Pancreas (tissue), 10 donors: ENCODE measurements at regions not wholly inside any gene's neighbourhood (a gene's known extent, or its start where the extent isn't known, plus 50 kb on each side); places are given as distances from the start of the nearest gene placed in this dataset.

Experiments
- ATAC-seq, 4 donors: fragments of 200-7000 bp; cut with Tn5 transposase; one replicate each; pipeline versions ENCODE4 v1.8.0 to v1.9.1; 2020; ENCODE audit warnings: mild to moderate bottlenecking in 4 of 4, moderate library complexity in 4 of 4
- DNase-seq, 6 donors: peaks; one replicate each; pipeline ENCODE4 v3.0.0-alpha.2; 2020
- FAIRE-seq: peaks from 2 replicates; lab custom pipeline; 2012; peaks lifted over from hg19 to GRCh38; lab: Jason Lieb, UNC
- H3K27ac ChIP-seq, 4 donors: fragments of 200-600 bp; sonication (generic); 1 replicate in 3 of 4; 2 replicates in 1 of 4; pipeline versions ENCODE4 v1.5.0 to v1.8.0; 2020
- H3K27me3 ChIP-seq, 4 donors: fragments of 200-600 bp; one replicate each; pipeline ENCODE4 v1.8.0; 2021
- H3K36me3 ChIP-seq, 3 donors: fragments of 200-600 bp; sonication (generic) in 1 of 3; one replicate each; pipeline versions ENCODE4 v1.5.0 to v1.8.0; 2020 to 2021
- H3K4me1 ChIP-seq, 3 donors: fragments of 200-600 bp; one replicate each; pipeline ENCODE4 v1.8.0; 2021
- H3K4me3 ChIP-seq, 4 donors: fragments of 200-600 bp; sonication (generic) in 2 of 4; one replicate each; pipeline versions ENCODE4 v1.5.0 to v1.8.0; 2020 to 2021
- H3K9me3 ChIP-seq, 4 donors: fragments of 200-600 bp; one replicate each; pipeline ENCODE4 v1.8.0; 2021
- CTCF ChIP-seq, 4 donors: fragments of 200-600 bp; sonication (generic) in 3 of 4; IDR thresholded peaks; one replicate each; pipeline versions ENCODE4 v1.5.0 to v1.8.0; 2021; ENCODE audit warnings: antibody characterized with exemption in 4 of 4
- WGBS, 2 donors: extraction: QIAGEN DNeasy Blood & Tissue Kit; methylation state at CpG; one replicate each; pipeline ENCODE4 v1.1.7; 2013; 5-methylcytosine and 5-hydroxymethylcytosine counted together
- intact Hi-C, 3 donors: fragments of 100-400 bp; cut with DNase I; formaldehyde crosslinking; loops; one replicate each; pipeline versions ENCODE4 v1.11.1 to v1.14.2; 2022
- donor health status: healthy with polysubstance abuse.
- donor health status: DM: no; HTN: no; CAD: no; lungs with moderate emphysema.
- donor health status: DM: no; HTN: no; CAD: no.
- donor health status: control.
- donor health status: control.
- donor health status: Bipolar disorder and iron deficiency.
- donor health status: DM: yes; HTN: yes; CAD: no.
- donor health status: DM: no; HTN: no; CAD: no.
- donor health status: DM: no; HTN: no; CAD: no.
- donor health status: DM: yes; HTN: yes; CAD: no.

DNA sequence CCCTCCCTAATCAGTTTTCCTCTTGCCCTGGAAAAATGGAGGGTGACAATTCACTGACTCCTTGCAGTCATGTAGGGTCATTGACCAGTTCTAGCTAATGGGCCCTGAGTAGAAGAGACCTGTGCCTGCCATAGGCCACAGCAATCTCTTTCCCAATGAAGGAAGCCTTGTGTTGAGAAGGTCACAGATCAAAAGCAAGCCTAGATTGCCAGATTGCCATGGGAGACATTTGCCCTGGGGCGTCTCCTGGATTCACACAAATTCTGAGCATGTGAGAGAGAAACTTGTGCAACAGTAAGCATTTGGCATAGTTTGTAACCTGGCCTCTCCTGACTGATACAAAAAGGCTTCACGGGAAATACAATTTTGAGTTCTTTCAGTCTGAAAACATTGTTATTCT lies 148.0 kb downstream of the NUDT12 start:
- no peaks in the 10 kb centered on the region for H3K36me3 ChIP-seq
- DNase-seq = no peak
- no peak overlapping the region for H3K27ac ChIP-seq
- TF ChIP-seq CTCF (IDR thresholded peaks at IDR 0.05) = no peak
- no peak overlapping the region for H3K4me3 ChIP-seq
- no peaks in the 10 kb centered on the region for H3K9me3 ChIP-seq
- no peaks in the 10 kb centered on the region for H3K27me3 ChIP-seq
- ATAC-seq = no peak
- 72 to 78% methylated on average over 2 of the region's 2 CpGs for WGBS, 2 donors
- FAIRE-seq = no peak
- no peaks in the 10 kb centered on the region for H3K4me1 ChIP-seq
- intact Hi-C loops = no loop called here

DNA sequence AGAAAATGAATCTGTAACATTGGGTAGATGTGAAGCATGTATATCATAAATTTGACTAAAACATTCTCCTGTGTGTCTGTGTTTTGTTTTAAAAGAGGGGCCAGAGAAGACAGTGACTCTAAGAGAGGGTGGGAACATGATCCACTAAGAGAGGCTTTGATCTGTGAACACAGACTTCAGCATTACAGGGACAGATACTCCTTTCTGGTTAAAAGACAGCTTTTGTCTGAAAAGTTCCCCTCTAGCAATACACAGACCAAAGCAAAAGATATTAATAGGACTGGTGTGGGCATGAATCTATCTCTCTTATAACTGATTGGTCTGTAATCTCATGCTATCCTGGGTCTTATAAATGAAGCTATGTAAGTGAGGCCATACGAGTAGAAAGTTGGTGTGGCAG lies 150.9 kb downstream of the NUDT12 start:
- WGBS, 2 donors = 78 to 79% methylated on average over 1 of the region's 1 CpG
- Histone ChIP-seq H3K27me3 (no peaks in the 10 kb centered on the region), H3K36me3 (no peaks in the 10 kb centered on the region), H3K27ac (no peak overlapping the region), H3K9me3 (no peaks in the 10 kb centered on the region), H3K4me3 (no peak overlapping the region), H3K4me1 (no peaks in the 10 kb centered on the region)
- no peak for FAIRE-seq
- no peak for DNase-seq
- intact Hi-C loops = no loop called here
- TF ChIP-seq CTCF (IDR thresholded peaks at IDR 0.05) = no peak
- ATAC-seq = no peak

- DNase-seq (no peak), FAIRE-seq (no peak), ATAC-seq (no peak)
- no peak for TF ChIP-seq CTCF (IDR thresholded peaks at IDR 0.05)
- no peaks in the 10 kb centered on the region for H3K4me1 ChIP-seq
- H3K4me3 ChIP-seq = no peak overlapping the region
- WGBS, 2 donors = 53 to 64% methylated on average over 2 of the region's 2 CpGs
- intact Hi-C loops = no loop called here
- H3K27me3 ChIP-seq = no peaks in the 10 kb centered on the region
- no peaks in the 10 kb centered on the region for H3K9me3 ChIP-seq
- no peak overlapping the region for H3K27ac ChIP-seq
- no peaks in the 10 kb centered on the region for H3K36me3 ChIP-seq
These were observed 151.6 kb downstream of the MACIR start for GRCh38 chr5:103410172-103410571.

GRCh38 chr5:103409013-103409670 lies 150.6 kb downstream of the MACIR start:
- Histone ChIP-seq H3K4me3 (no peak overlapping the region), H3K36me3 (no peaks in the 10 kb centered on the region), H3K4me1 (no peaks in the 10 kb centered on the region), H3K27me3 (no peaks in the 10 kb centered on the region), H3K27ac (no peak overlapping the region), H3K9me3 (no peaks in the 10 kb centered on the region)
- DNase-seq = no peak
- no peak for TF ChIP-seq CTCF (IDR thresholded peaks at IDR 0.05)
- intact Hi-C loops = no loop called here
- FAIRE-seq = no peak
- no peak for ATAC-seq

GRCh38 chr5:103408408-103408807 lies 149.8 kb downstream of the MACIR start:
- ATAC-seq = no peak
- H3K27me3 ChIP-seq = no peaks in the 10 kb centered on the region
- no peaks in the 10 kb centered on the region for H3K36me3 ChIP-seq
- no peaks in the 10 kb centered on the region for H3K4me1 ChIP-seq
- no peak overlapping the region for H3K4me3 ChIP-seq
- H3K27ac ChIP-seq = no peak overlapping the region
- WGBS, 2 donors = 86 to 87% methylated on average over 2 of the region's 2 CpGs
- TF ChIP-seq CTCF (IDR thresholded peaks at IDR 0.05) = no peak
- DNase-seq = no peak
- no peaks in the 10 kb centered on the region for H3K9me3 ChIP-seq
- FAIRE-seq = no peak
- intact Hi-C loops = no loop called here
